ENCODE measurements at regions not wholly inside any gene's neighbourhood (a gene's known extent, or its start where the extent isn't known, plus 50 kb on each side); places are given as distances from the start of the nearest gene placed in this dataset.

DNA sequence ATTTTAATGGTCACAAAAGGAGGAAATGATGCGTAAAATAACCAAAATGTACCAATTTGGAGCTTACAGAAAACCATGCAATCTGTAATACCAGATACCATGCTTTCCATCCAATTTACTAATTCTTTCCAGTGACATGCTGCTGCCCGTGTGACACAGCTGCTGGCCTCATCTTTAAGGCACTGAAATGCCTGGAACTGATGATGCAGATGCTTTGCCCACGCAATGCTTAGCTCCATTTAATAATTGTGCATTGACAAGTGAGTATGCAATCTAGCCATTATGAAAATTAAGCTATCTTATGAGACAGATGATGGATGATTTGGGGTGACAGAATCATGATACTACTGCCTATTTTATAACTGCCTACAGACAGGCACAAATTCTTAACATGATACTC lies 169.2 kb upstream of the CTNND2 start:
- no peaks in the 10 kb centered on the region for H3K79me2 ChIP-seq (ENCODE audit: control insufficient read depth in 1 of 2, insufficient read depth in 2 of 2, low read length in 2 of 2)
- no peak overlapping the region for H3K4ac ChIP-seq (replicated peaks; ENCODE audit: insufficient read length, low read depth, low read length)
- 0 out of 7 replicates have a peak, but pooled peaks cover 0 to 3% (median 0%) of the 10 kb centered on the region in 4 experiments for H3K4me1 ChIP-seq (replicated peaks in 1 of 4; ENCODE audit: control insufficient read depth in 3 of 4, insufficient read depth in 4 of 4, low read length in 3 of 4)
- POLR2A ChIA-PET (ENCODE audit: partially characterized antibody), result no interaction called here
- DNase-seq (ENCODE audit: low read depth in 1 of 2, low spot score in 2 of 2) (no peak), FAIRE-seq (no peak)
- H3K4me3 ChIP-seq (ENCODE audit: extremely low read depth in 1 of 4, insufficient read depth in 2 of 4, low read depth in 3 of 4, low read length in 4 of 4), result no peak overlapping the region
- H3K79me1 ChIP-seq (ENCODE audit: low read depth, low read length), result no peaks in the 10 kb centered on the region
- H3K23me2 ChIP-seq (ENCODE audit: low read depth, low read length), result no peaks in the 10 kb centered on the region
- no peak overlapping the region for H4K91ac ChIP-seq (replicated peaks; ENCODE audit: insufficient read length, low read length)
- H2BK120ac ChIP-seq (replicated peaks; ENCODE audit: low read depth, low read length), result no peak overlapping the region
- 66% methylated on average over 3 of the region's 3 CpGs; no CpG with 5 or more reads in 1 of the 2 experiments for WGBS, 2 experiments (ENCODE audit: extremely low coverage in 1 of 2, insufficient coverage in 1 of 2, insufficient read length in 1 of 2, insufficient replicate concordance in 2 of 2, low coverage in 1 of 2, low lambda C conversion rate in 2 of 2, missing lambda C conversion rate in 1 of 2)
- no peak overlapping the region for H3K9ac ChIP-seq (replicated peaks in 1 of 4; ENCODE audit: extremely low read depth in 1 of 4, low read depth in 3 of 4, low read length in 3 of 4)
- TF ChIP-seq SP1 (IDR thresholded peaks at IDR 0.05; ENCODE audit: low read depth, low read length) (no peak), TEAD4 (IDR thresholded peaks at IDR 0.05; ENCODE audit: low read depth, low read length) (no peak)
- H3K14ac ChIP-seq (ENCODE audit: insufficient read length), result no peak overlapping the region
- CTCF ChIA-PET (ENCODE audit: partially characterized antibody), result no interaction called here
- no peak overlapping the region for H4K5ac ChIP-seq (ENCODE audit: insufficient read length, low read depth, low read length)
- H3K56ac ChIP-seq (replicated peaks; ENCODE audit: insufficient read length, low read depth, low read length), result no peak overlapping the region
- H3K4me2 ChIP-seq (ENCODE audit: insufficient read depth in 1 of 2, low read depth in 2 of 2, low read length in 2 of 2), result no peak overlapping the region
- H3K36me3 ChIP-seq (ENCODE audit: control insufficient read depth in 2 of 4, insufficient read depth in 4 of 4, low read length in 3 of 4), result no peaks in the 10 kb centered on the region
- no peak overlapping the region for H3K23ac ChIP-seq (ENCODE audit: insufficient read length)
- H3K27ac ChIP-seq (ENCODE audit: low read depth, low read length), result no peak overlapping the region
- no peak overlapping the region for H4K8ac ChIP-seq (ENCODE audit: extremely low read depth, insufficient read depth, low read length)
- H2BK12ac ChIP-seq (ENCODE audit: low read depth, low read length), result no peak overlapping the region
- no peak overlapping the region for H2BK20ac ChIP-seq (ENCODE audit: low read length)
- H3K18ac ChIP-seq (ENCODE audit: extremely low read depth, low read length), result no peak overlapping the region
- no peak overlapping the region for H2AFZ ChIP-seq (ENCODE audit: low read length)
- no peak overlapping the region for H2BK5ac ChIP-seq (ENCODE audit: low read depth, low read length)
- H2BK15ac ChIP-seq (ENCODE audit: low read length), result 0 out of 2 replicates have a peak overlapping the region, but pooled peaks have one; percentile 18
- H3K9me3 ChIP-seq (ENCODE audit: insufficient read depth in 2 of 2, low read depth in 1 of 2, low read length in 1 of 2), result no peaks in the 10 kb centered on the region
- no peaks in the 10 kb centered on the region for H4K20me1 ChIP-seq (replicated peaks in 1 of 2; ENCODE audit: control insufficient read depth in 1 of 2, insufficient read depth in 2 of 2, low read length in 2 of 2)
- no peak overlapping the region for H2AK5ac ChIP-seq (ENCODE audit: low read depth, low read length)
- no peaks in the 10 kb centered on the region for H3K27me3 ChIP-seq (replicated peaks in 1 of 4; ENCODE audit: control insufficient read depth in 3 of 4, extremely low read depth in 1 of 4, insufficient read depth in 3 of 4, low read length in 3 of 4)

Measured in H1 (cell line).